ENCODE measurements at regions not wholly inside any gene's neighbourhood (a gene's known extent, or its start where the extent isn't known, plus 50 kb on each side); places are given as distances from the start of the nearest gene placed in this dataset.

GRCh38 chr2:12827721-12828120 is 111.0 kb downstream of the TRIB2 start:
- FAIRE-seq (no peak), DNase-seq (ENCODE audit: low read depth, low spot score) (no peak), ATAC-seq (no peak)
- no peaks in the 10 kb centered on the region for H3K27me3 ChIP-seq (replicated peaks in 1 of 2; ENCODE audit: control insufficient read depth in 2 of 2, insufficient read depth in 2 of 2, low read length in 1 of 2)
- no peak overlapping the region for H3K27ac ChIP-seq (ENCODE audit: control insufficient read depth, insufficient read depth)
- H3K36me3 ChIP-seq (ENCODE audit: control insufficient read depth in 2 of 2, insufficient read depth in 2 of 2, low read length in 1 of 2): no peaks in the 10 kb centered on the region
- in situ Hi-C loops (cut with MboI) (no loop called here), intact Hi-C loops (cut with micrococcal nuclease; ENCODE audit: unreplicated experiment) (no loop called here)
- no peaks in the 10 kb centered on the region for H4K20me1 ChIP-seq (ENCODE audit: control insufficient read depth, insufficient read depth)
- ChIA-PET SMC1A (ENCODE audit: uncharacterized antibody, unreplicated experiment) (interaction anchor here (1.1 kb wide), 1 partner anchor 20 kb away, joined by 3 read pairs; no protein-coding TSS in a partner anchor), RAD21 (ENCODE audit: unreplicated experiment) (no interaction called here), CTCF (no interaction called here), POLR2A (no interaction called here)
- H2AFZ ChIP-seq (ENCODE audit: control insufficient read depth, low read depth, low read length): no peak overlapping the region
- H3K4me1 ChIP-seq (ENCODE audit: control insufficient read depth, insufficient read depth, low read length): no peaks in the 10 kb centered on the region
- H3K9ac ChIP-seq (ENCODE audit: control insufficient read depth, insufficient read depth, low read length): no peak overlapping the region
- TF ChIP-seq ZBTB33 (IDR thresholded peaks at IDR 0.05): no peak
- TF ChIP-seq SREBF2 (IDR thresholded peaks at IDR 0.05; ENCODE audit: low read length): no peak
- no peak for TF ChIP-seq FOXK2 (IDR thresholded peaks at IDR 0.05)
- TF ChIP-seq YY1 (IDR thresholded peaks at IDR 0.05; ENCODE audit: low read depth, low read length): no peak
- no peak for TF ChIP-seq SMARCA5 (IDR thresholded peaks at IDR 0.05)
- TF ChIP-seq YBX1 (IDR thresholded peaks at IDR 0.05): no peak
- no peak for TF ChIP-seq NFXL1 (IDR thresholded peaks at IDR 0.05; ENCODE audit: borderline replicate concordance)
- TF ChIP-seq E2F4 (IDR thresholded peaks at IDR 0.05; ENCODE audit: low read depth, low read length): no peak
- no peak for TF ChIP-seq HDAC6 (IDR thresholded peaks at IDR 0.05; ENCODE audit: unreplicated experiment)
- TF ChIP-seq ZBED1 (IDR thresholded peaks at IDR 0.05; ENCODE audit: borderline replicate concordance): no peak
- no peak for TF ChIP-seq MTA3 (IDR thresholded peaks at IDR 0.05; ENCODE audit: borderline replicate concordance, low read length)
- TF ChIP-seq RUNX3 (IDR thresholded peaks at IDR 0.05; ENCODE audit: low read length): no peak
- H3K9me3 ChIP-seq (replicated peaks; ENCODE audit: control insufficient read depth, insufficient read depth, low read length): no peaks in the 10 kb centered on the region
- no peak overlapping the region for H3K4me2 ChIP-seq (ENCODE audit: control insufficient read depth, insufficient read depth)
- no TSS peak for BruUV-seq (replicated peaks)
- no peak overlapping the region for H3K4me3 ChIP-seq
- H3K79me2 ChIP-seq (ENCODE audit: control insufficient read depth, insufficient read depth, low read length): no peaks in the 10 kb centered on the region
- WGBS (ENCODE audit: insufficient coverage, insufficient replicate concordance, low lambda C conversion rate, missing lambda C conversion rate): 53% methylated on average over 7 of the region's 7 CpGs
